Stimulated activated CD4-positive, alpha-beta T cell treated with anti-CD3 and anti-CD28 coated beads, Interleukin-15, amount 100 ng/mL, for 24 hours (primary cell): ENCODE measurements at regions not wholly inside any gene's neighbourhood (a gene's known extent, or its start where the extent isn't known, plus 50 kb on each side); places are given as distances from the start of the nearest gene placed in this dataset.
"Not testable (repeated sequence)": the region's sequence is repeated elsewhere in the genome, so short reads cannot be mapped to it uniquely, and the experiment has no call there.

Experiments used
- DNase-seq: peaks from one replicate; pipeline ENCODE4 v3.0.0-alpha.2; 2020

GRCh38 chr2:240191001-240191400 lies 50.5 kb upstream of the OTOS start:
- DNase-seq, result no peak

GRCh38 chr2:240192661-240193060 lies 52.2 kb upstream of the OTOS start:
- DNase-seq, result no peak

DNA sequence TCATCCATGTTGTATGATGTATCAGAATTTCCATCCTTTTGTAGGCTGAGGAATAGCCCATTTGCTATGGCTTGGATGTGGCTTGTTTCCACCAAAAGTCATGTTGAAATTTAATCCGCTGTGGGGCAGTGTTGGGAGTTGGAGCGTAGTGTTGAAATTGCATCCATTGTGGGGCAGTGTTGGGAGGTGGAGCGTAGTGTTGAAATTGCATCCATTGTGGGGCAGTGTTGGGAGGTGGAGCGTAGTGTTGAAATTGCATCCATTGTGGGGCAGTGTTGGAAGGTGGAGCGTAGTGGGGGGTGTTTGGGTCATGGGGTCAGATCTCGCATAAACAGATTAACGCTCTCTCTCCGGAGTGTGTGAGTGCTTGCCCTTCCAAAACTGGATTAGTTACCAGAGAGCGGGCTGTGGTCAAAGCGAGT lies 53.9 kb upstream of the OTOS start:
- DNase-seq, result not testable (repeated sequence)

GRCh38 chr2:240195316-240195861 lies 54.9 kb upstream of the OTOS start:
- DNase-seq, result no peak

- no peak for DNase-seq
These were observed 56.4 kb upstream of the OTOS start for GRCh38 chr2:240196716-240197461.

- DNase-seq, result no peak
These were observed 57.1 kb upstream of the OTOS start for GRCh38 chr2:240197462-240198139.

DNA sequence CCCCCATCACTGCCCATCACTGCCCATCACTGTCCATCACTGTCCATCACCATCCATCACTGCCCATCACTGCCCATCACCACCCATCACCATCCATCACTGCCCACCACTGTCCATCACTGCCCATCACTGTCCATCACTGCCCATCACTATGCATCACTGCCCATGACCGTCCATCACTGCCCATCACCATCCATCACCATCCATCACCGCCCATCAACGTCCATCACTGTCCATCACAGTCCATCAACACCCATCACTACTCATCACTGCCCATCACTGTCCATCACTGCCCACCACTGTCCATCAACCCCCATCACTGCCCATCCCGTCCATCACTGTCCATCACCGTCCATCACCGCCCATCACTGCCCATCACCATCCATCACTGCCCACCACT lies 57.8 kb upstream of the OTOS start:
- DNase-seq, result no peak

DNA sequence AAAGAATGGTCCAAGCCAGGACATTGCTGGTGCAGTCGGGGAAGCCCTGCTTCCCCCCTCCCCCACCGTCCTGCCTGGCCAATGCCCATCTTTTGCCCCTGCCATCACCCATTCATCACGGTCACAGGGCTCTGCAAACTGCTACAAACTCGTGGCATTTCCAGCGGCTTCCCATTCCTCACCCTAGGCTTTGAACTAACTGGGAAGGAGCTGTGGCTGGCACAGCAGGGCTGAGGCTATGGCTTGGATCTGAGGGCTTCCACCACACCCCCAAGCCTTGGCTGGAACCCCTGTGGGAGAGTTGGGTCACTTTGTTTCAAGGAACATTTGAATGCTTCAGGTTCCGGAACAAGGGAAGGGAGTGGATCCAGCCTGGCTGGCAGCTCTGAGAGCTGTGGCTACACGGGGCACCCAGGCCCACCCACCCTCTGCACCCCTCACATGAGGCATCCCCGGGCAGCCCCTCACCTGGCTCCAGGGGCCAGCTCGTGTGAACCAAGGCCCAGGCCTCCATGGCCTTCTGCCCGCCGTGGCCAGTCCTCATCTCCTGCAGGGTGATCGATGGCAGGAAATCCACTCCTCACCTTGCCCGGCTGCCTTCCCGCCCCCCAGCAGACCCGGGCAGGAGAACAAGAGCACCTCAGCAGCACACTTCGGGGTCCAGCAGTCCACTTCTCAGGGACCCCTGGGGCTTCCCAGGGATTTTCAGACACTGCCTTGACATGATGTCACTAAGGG lies 58.8 kb upstream of the OTOS start:
- DNase-seq, result no peak

DNA sequence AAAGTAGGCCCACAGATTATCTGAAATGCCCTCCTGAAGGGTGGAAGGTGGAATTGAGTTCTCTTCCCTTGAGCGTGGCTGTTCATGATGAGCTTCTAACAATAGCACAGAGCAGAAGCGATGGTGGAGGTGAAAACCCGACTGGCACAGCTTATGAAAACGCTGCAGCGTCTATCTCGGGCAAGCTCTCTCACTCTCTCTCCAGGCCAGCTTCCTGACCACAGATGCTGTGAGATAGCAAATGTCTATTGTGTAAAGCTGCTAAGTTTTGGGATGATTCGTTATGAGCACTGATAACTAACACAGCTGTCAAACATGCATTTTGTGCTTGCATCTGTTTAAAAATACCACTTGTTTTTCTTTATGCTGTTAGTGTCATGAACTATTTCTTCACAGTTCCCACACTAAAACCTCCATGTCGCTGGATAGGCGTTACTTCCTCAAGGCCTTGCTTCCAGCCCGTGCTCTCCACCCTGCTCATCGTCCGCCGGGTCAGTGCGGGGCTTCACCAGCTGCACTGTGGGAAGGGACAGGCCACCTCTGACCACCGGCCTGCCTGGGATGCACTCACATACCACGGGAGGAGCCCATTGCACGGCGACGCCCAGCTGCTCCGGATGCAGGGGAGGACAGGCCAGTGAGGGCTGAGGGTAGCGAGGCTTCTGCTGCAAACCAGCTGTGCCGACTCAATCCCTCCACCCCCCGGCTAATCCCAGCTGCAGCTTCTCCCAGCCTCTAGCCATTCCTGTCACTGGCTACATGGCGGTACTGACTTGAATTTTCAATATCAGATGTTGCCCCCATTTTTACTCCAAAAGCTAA lies 60.0 kb upstream of the OTOS start:
- no peak for DNase-seq

GRCh38 chr2:240201866-240202265 lies 61.4 kb upstream of the OTOS start:
- DNase-seq, result no peak

DNA sequence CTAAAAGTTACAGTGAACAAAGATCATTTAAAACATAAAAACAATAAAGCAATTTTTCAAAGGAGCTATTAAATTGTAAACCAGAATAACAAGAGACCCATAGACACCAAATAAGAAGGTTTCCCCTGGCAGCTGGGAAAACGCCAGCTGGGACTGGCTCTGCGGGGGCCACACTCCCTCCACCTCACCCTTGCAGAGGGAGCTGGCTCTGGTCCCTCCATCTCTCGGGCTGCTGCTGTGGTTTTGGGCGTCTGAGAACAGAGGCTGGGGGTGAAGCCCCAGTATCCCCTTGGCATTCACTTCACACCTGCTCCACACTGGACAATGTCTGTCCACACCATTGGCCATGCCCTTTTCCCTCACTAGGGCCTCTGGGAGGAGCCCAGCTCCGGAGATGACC lies 62.1 kb upstream of the OTOS start:
- DNase-seq, result no peak

- DNase-seq, result no peak
These were observed 62.8 kb upstream of the OTOS start for GRCh38 chr2:240203031-240203787.

GRCh38 chr2:240203788-240204270 lies 63.4 kb upstream of the OTOS start:
- DNase-seq, result no peak

DNA sequence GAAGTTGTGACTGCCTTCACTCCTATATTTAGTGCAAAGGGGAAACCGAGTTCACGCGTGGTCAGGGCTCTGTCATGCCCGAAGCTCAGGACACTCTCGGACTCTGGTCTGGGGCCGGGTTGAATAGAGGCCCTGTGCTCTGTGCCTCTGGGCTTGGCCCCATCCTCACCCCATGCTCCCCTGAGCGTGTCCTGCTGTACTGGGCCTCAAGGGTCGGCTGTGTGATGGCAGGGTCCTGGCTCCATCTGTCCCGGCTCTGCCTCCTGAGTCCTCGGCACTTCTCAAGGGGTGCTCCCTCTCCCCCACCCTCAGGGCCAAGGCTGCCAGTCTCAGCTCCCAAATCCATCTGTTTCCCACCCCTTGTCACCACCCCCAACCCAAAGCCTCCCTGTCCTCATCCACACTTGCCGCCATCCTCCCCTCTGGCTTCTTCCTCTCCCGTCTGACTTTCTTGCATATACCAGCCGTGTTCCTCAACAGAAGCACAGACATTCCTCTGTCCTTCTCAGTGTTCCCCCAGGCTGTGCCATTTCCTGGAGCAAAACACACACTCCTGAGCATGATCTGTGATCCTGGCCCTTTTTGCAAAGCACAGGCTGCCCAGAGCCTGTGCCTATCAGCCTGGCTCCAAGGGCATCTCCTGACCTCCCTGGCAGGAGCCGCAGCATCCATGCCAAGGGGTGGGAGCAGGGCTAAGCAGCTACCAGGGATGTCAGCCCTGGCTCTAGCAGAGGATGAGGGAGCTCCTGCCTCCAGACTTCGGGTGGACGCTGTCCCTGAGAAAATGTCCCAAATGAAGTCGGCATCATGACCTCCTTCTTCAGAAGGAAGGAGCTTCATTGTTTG lies 64.2 kb upstream of the OTOS start:
- DNase-seq, result no peak

DNA sequence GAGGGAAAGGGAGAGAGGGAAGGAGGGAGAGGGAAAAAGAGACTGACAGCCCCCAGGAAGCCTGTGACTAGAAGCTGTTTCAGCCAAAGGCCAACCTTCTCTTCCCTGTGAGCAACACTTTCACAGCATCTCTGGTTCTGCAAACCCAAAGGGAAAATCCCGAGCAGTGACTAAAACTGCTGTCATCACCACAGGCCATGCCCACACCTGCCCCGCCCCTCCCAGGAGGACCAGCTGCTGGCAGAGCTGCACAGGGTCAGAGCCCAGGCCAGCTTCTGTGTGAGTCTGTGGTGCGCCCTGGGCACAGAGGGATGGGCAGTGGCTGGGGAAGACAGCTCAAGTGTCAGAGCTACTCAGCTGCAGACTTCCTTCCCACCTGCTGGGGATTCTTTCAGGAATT lies 64.9 kb upstream of the OTOS start:
- peak; percentile 86 for DNase-seq

GRCh38 chr2:240205772-240206171 lies 65.3 kb upstream of the OTOS start:
- no peak for DNase-seq

GRCh38 chr2:240206630-240207029 lies 66.2 kb upstream of the OTOS start:
- no peak for DNase-seq

DNA sequence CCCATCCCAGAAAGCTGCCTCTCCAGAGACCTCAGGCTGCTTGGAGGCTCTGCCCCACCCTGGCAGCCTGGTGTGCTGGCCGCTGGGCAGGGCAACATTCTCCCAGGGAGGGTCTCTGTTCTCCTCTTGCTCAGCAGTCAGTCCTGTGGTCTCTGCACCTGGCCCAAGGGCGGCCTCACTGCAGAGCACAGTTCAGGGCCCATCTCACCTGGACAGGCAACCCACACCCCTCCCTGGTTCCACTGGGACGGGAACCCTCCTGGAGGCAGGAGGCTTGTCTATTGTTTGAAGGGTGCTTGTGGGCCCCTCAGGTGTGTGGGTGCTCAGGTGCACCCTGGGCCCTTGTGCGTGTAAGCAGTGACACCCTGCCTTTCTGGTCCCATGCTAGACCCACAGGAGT lies 67.2 kb upstream of the OTOS start:
- no peak for DNase-seq

DNA sequence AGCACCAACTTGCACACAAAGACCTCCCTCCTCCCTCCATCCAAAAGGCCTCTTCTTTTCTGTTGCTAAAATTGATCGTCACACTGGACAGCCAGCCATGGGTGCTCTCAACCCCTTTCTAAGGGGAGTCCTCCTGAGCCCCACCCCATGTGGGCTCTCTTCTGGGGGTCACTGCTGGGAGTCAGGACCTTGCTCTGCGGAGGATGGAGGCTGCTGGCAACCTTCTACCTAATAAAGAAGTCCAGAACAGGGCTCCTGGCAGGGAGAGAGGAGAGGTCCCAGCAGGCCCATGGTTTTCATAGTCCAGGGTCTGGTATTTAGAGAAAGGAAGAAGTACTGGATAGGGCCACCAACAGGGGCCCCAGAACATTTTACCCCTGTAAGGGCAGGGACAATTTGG lies 67.6 kb upstream of the OTOS start:
- DNase-seq, result no peak

DNA sequence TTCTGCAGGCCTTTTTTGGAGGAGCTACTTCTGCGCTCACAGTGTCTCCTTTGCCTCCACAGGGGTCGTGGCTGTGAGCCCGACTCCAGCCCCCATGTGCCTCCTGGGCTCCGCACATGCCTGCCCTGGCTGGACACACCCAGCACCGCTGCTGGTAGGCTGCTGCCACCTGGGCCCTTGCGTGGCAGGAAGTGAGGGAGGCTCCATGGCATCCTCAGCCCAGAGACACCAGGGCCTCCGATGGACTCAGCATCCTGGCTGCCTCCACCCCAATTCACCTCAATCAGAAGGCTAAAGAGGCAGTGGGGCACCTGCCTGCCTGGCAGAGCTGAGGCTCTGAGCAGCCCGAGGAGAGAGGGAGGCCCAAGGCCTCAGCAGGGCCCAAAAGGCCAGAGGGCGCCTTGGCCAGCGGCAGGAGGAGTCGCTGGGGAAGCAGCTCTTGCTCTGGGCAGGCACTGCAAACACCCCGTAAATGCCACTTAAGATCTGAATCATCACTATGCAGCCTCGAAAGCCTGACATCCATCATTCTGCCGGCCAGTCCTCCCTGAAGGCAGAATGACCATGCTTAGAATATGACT lies 68.3 kb upstream of the OTOS start:
- DNase-seq, result no peak

GRCh38 chr2:240209493-240209892 lies 69.0 kb upstream of the OTOS start:
- no peak for DNase-seq
